ENCODE measurements at regions not wholly inside any gene's neighbourhood (a gene's known extent, or its start where the extent isn't known, plus 50 kb on each side); places are given as distances from the start of the nearest gene placed in this dataset.

DNA sequence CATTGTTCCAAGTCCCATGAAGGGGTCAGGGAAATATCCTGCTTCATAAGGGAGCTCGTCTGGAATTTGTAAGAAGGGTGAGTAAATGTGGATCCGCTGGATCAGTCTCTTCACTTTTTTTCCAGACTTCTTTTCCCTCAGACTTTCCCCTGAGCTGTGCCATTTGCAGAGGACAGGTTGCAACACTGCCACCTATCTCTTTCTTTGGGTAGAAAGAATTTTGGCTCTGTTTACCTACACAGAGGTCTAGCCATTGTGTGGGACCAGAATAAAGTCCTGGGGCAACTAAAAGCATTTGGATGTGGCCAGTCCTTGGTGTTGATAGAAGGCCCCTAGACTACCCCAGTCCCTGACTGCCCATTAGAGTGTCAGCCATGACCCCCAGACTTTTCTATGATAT, 1146.7 kb upstream of the PRMT6 start:
- no peak for DNase-seq

DNA sequence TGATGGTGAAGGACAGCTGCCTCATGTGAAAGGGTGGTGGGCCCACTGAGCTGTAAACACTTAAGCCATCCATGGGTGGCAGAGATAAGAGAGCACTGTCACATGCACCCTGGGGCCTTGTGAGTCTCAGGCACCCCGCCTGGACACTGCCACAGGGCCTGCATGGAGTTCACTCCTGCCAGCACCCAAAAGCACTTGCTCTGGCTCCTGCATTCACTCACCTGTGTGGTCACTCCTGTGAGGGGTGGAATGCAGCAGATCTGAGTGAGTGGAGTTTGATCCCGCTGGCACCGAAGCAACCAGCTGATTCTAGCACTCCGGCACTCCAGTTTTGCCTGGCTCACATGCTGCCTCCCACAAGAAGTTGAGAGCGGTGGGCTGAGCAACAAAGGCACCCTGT, 1142.1 kb upstream of the PRMT6 start:
- DNase-seq, result no peak

DNA sequence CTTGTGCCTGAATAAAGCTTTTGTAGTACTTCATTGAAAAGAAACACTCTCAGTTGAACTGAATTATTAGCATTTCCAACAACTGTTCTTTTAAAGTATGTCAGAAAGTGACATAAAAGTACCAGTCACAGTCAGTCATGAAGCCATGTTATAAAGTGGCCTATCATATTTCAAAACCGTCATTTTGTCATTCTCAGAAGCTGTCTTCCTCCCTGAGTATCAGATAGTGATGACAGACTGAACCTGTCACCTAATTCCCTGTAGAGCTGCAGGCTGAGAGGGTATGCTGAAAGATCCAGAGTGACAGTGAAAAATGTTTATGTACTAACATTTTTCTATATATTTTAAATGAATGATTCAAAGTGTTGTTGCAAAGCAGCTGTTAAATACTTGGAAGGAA, 1121.7 kb upstream of the PRMT6 start:
- DNase-seq, result no peak

DNA sequence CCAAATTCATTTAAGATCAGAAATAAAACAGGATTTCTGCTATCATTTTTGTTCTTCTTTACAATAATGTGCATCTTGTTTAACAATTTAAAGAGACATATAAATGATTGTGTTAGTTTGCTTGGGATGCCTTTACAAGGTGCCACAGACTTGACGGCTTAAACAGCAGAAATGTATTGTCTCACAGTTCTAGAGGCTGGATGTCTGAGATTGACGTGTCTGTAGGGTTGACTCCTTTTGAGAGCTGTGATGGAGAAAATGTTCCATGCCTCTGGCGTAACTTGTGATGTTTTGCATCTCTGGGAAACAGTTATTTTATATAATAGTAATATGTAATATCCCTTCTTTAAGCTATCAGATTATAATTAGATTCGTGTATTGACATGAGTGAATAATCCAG, 1091.6 kb upstream of the PRMT6 start:
- no peak for DNase-seq

DNA sequence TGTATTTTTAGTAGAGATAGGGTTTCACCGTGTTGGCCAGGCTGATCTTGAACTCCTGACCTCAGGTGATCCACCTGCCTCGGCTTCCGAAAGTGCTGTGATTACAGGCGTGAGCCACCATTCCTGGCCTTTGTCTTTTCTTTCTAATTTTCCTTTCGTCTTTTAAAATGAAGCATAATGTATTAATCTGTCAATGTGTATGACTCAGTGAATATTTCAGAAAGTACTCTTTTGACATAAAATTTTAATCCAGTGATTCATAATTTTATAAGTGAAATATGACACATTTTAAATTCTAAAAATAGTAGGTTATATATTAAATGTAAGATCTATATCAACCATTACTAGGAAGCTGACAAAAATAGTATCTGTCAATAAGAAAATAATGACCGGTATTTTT, 1059.0 kb upstream of the PRMT6 start:
- DNase-seq, result no peak

DNA sequence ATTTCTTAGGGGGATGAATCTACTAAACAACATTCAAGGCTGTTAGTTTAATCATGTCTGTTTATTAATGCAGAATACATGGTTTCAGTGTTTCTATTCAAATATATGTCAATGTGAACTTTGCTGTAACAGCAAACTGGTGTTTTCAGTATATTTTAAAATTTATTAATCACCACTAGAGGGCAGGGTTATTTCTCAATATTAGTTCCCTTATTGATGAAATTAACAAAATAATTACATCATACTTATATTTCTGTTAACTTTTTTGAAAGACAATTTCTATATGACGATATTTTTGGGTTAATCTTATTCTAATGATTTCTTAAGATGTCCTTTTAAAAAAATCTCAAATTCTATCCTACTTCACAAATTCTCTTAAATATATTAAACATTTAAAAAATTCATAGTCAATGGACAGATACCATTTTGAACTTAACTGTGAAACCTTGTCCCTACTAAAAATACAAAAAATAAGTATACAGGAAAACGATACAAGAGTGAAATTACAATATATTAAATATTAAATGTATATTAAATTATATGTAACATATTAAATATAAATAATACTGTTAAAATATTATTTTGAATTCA, 1034.1 kb upstream of the PRMT6 start:
- DNase-seq, result no peak

DNA sequence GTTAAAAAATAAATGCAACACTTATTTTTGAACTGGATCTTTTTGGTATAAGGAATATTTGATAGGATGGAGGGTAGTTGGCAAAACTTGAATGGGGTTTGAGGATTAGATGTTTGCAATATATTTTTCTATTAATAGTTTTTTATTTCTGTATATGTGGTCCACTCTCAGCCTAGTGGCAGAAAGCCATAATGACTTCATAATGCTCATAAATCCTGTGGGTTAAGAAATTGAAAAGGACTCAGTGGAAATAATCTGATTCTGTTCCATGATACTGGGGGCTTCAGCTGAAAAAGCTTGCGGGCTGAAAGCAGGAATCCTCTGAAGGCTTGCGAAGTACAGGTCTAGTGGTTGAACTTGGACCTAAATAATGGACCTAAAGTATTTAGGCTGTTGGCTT, 1028.6 kb upstream of the PRMT6 start:
- DNase-seq, result no peak

DNA sequence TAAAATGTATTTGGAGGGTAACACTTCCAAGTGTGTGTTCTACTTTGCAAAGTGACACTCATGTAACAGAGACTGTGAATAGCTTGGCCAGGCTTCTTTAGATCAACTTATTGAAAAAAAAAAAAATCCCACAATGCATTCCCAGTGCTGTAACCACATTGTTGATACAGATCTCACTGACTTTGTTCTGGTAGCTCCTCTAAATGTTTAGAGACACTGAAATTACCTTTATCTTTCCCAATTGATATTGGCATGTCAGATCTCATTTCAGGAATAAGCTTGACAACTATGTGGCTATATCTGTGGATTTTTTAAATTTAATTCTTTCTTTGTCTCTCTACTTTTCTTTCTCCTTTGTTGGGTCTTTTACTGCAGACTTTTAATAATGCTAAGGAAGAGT, 1018.9 kb upstream of the PRMT6 start:
- DNase-seq, result no peak

DNA sequence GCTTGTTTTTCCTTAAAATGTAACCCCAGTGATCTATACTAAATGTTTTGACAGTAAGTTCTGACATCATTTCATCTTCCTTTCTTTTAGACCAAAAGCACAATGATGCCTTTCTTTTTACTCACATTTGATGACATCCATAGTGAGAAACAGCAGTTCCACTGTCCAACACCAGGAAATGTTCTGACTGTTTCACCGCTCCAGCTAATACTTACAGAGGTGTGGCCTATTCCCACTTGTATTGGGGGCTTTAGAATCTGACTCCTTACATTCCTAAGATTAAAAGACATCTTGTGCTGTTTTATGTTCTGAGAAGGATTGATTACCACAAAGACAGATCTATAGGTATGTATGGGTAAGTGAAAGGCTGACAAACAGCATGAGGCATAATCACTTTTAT, 1018.2 kb upstream of the PRMT6 start:
- DNase-seq, result no peak

DNA sequence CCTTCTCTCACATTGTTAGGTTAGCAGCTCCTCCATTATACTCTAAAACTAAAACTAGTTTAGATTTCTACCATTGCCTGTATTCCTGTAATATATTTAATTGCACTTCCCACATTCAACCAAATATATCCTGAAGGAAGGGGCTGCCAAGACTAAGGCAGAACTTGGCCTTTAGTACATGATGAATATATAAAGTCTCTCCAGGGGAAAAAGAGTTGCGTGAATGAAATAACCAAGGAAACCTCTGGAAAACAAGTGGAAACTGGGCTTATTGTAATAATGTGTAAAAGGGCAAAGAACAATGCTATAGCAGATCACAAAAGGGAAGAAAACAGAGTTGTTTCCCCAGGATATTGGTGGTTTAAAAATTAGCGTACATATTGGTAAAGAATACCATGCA, 1012.5 kb upstream of the PRMT6 start:
- no peak for DNase-seq

DNA sequence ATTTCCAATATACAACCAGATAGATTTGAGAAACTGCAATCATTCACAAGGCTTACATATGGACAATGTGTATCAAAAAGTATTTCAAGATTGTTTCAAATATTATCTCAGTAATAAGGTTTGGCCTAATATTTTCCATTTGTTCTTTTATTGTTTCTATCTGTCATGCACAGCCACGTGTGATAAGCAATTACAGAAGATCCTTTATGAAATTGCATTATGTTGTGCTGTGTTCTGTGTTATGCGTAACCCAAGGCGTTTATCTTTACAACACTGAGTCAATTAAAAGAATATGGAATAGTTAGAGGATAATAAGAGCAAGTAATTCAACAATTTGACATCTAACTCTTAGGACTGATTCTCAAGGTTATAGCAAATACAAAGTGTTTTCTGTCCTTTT, 1009.3 kb upstream of the PRMT6 start:
- no peak for DNase-seq

DNA sequence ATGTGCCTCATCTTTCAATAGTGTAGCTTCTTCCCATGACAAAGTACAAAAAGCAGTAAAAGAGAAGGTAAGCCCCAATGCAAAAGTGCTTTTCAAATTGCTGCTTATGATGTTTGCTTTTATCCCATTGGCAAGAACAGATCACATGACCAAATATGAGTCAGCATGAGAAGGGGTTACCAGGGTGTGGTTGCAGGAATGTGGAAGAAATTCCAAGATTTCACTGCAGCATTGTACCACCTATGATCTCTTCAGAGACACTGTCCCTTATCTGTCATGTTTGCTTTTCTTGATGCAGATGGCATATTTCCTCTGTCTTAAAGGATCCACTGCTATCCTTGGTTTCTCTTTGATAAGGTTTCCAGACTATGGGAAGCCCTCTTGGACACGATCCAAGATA, 1006.9 kb upstream of the PRMT6 start:
- no peak for DNase-seq

DNA sequence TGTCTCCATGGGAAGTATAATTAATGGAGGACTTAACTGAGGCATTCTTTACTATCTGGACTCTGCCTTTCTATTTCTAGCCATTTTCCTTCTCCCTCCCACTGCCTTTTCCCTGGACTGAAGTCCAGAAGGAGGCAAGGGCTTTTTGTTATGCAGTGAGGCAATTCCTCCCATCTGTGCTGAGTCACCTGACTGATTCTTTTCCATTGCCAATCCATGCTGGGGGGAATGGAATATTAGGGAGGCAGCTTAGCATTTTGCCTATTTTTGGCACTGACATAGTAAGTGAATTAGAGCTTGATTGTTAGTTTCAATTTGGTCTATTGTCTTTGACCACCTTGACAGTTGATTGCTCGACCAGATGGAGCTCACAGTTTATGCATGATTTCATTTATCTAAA, 1000.6 kb upstream of the PRMT6 start:
- no peak for DNase-seq

DNA sequence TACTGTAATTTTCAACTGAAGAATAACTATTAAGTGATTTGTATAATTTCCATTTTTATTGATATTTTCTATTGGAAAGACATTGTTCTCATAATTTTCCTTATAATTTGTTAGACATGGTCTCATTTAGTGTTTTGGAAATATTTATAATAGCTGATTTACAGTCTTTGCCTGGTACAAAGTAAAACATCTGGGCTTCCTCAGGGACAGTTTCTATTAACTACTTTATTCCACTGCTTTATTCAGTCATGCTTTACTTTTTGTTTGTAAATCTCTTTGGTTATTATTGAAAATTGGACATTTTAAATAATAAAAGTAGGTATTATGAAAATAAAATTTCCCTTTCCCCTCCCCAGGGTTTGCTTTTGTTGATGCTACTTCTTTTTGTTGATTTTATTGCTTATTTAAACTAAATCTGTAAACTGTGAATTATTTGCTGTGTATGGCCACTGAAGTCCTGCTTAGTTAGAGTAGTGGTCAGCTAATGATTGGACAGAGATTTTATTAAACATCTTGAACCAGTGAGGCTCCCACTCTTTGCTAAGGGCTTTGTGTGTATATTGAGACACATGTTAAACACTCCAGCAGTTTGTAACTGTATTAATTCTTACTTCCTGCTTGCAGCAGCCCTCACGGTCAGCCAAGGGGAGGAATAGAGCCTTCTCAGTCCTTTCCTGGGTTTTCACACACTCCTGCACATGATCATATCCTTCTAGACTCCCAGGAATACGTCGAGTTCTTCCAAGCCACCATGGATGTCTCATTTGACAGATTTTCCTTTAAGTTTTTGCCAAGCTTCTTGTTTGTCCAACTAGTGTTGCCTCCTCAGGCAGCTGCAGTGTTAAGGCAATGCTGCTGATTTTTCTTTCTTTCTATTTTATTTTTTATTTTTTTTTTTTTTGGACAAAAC, 994.6 kb upstream of the PRMT6 start:
- peak; percentile 23 for DNase-seq

DNA sequence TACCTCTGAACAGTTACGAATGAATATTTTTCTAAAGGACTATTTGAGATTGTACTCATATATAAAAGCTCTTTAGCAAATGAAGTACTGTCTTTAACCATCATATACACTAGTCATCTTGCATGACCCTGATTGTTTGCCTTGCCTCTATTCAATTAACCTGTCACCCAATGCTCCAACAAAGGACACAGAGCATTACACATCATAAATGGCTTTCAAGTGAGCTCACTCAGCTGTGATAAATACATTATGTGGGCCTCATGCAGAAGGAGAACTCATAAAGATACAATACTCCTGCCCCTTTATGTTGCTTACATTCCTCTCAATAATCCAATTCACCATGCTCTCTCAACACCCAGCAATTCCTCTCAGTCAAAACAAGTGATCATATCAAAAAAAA, 993.0 kb upstream of the PRMT6 start:
- DNase-seq, result no peak

DNA sequence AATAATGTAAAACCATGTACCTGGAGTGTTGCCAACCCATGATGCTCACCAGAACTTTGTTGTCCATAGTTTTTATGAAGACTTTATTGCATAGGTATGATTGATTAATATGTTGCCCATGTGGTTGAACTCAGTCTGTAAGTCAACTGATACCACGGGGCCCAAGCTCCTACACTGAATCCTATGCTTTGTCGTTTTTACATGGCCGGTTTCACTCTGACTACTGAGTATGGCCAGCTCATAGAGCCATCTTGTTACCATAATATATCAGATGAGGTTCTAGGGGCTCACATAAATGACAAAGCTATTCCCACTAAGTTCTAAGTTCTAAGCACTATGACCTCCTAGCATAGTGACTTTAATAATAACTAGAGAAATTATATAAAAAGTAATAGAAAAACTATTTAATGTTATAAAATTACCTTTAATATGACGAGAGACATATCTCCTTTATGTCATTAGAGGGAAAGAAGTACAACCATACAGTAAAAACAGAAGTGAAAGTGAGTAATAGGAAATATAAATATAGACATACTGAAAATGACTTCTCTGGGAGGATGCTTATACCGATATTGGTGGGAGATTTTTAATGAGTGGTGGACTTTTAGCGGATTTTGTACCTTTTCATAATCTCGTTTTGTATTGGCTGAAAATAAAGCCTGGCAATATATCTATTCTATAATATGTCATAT, 983.4 kb upstream of the PRMT6 start:
- DNase-seq, result no peak

DNA sequence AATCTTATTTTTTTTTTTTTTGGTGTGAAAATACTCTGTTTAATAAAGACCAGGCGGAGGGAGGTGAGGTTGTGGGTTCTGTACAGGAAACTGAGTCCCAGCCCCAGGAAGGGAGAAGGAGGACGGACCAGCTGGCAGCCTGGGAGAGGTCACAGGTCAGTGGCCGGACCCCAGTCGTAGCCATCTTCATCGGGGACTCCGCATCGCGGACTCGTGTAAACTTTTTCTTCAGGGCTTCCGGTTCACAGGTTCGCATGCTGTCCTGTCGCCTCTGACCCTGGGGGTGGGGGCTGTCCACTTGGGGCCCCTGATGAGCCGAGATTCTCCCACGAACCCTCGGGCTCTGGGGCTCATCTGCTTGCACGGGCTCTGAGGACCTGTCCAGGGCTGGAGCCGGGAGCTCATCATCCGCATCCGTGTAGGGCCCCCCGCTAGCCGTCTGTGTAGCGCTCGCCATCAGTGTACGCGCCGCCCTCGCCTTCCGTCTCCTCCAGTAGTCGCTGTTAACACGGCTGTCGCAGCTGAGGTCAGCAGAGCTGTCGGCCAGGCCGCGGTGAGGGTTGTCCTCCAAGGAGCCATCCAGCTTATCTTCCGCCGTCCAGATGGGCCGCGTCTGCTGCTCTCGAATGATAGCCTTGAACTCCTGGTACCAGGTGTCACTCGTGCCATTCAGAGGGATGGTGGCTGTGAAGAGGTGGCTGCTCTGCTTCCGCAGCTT, 975.7 kb upstream of the PRMT6 start:
- DNase-seq, result peak; percentile 20

DNA sequence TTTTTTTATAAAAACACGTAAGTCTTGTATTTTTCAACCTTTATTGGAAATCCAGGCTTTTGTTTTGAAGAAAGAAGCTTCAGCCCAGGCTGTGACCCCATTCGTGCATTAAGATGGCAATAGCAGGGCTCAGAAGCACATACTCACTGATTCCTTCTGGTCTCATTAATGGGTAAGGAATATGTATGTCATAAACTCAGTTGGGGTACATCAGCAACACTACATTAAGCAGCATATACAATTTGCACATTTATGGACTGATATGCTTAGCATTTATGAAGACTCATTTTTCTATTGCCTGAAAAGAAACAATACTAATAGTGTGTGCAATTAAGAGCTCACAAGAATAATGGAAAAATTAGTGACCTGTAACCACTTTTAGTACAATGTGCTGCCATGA, 945.4 kb upstream of the PRMT6 start:
- DNase-seq, result no peak

DNA sequence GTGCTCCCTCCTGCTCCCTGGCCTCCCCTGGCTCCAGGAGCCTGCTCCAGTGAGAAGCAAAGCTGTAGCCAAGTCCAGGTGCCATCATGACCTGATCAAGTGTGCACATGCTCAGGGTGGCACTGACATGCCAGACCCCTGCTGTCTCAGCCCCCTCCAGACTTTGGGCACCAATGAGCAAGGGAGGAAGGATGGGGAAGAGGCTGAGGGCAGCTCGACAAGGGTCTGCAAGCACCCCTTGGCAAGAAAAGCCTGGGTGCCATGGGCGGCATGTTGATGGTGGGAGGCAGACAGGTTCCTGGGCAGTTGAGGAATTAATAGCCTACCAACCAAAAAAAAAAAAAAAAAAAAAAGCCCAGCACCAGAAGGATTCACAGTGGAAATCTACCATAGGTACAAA, 942.6 kb upstream of the PRMT6 start:
- no peak for DNase-seq

DNA sequence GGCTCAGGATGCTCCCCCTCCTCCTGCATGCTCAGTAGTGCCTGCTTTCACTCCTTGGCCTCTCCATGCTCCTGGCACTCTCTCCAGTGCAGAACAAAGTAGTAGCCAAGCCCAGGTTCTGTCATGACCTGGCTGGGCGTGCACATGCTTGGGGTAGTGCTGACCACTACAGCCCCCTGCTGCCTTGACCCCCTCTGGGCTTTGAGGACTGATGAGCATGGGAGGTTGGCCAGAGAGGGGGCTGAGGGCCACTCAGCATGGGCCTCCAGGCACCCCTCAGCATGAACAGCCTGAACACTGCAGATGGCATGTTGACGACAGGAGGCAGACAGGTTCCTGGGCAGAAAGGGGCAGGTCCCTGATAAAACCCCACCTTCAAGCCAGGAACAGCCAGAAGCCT, 935.7 kb upstream of the PRMT6 start:
- DNase-seq, result no peak

DNA sequence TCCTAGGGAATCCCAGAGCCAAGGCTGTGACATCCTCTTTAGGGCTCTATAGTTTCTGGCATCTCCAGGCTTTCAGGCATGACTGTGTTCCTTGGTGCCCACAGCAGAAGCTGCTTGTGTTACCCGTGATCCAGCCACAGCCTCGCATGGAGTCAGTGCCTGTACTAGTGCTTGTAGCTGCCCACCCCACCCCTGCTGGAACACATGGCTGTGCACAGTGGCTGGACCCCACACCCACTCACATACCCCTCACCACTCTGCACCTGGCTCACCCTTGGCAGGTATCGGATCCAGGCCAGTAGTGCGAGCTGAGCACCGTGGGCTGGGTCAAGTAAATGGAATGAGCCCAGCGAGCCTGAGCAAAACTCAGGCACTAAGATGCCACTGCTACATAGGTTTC, 934.7 kb upstream of the PRMT6 start:
- DNase-seq, result no peak

DNA sequence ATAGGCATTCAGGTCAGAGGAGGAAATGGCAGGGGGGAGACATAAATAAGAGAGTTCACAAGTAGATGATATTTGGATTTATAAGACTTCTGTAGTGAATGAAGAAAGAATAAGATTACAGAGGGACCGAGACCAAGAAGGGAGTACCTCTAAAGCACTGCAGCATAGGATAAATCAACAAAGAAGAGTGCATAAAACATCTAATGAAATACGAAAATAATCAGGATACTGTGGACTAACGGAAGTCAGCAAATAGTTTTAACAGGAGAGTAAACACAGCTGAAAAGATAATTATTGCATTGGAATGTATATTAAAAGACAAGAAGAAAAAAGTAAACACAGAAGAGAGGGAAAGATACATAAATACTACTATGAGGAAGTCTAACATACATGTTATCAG, 921.9 kb upstream of the PRMT6 start:
- DNase-seq, result no peak

DNA sequence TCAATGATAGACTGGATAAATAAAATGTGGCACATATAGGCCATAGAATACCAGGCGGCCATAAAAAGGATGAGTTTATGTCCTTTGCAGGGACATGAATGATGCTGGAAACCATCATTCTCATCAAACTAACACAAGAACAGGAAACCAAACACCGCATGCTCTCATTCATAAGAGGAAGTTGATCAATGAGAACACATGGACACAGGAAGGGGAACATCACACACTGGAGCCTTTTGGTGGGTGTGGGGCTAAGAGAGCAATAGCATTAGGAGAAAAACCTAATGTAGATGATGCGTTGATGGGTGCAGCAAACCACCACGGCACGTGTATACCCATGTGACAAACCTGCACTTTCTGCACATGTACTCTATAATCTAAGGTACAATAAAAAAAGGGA, 883.4 kb upstream of the PRMT6 start:
- DNase-seq, result no peak

DNA sequence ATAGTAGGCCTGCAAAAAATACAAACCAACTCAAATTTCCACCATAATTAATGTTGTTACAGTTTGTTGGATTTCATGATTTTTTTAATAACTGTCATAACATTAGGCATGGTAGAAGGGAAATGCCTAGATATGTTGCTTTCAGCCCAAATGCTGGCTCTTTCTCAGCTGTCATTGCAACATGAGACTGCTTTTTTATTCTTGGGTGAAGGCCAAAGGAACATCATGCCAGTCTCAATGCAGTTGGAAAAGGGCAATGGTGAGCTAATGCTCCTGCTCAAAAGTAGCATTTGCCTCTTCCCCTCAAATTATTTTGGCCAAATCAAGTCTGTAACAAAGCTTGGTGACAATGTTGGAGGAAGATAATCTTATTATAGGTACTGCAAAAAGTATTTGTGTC, 877.7 kb upstream of the PRMT6 start:
- no peak for DNase-seq
